HL-60 (cell line): ENCODE measurements at regions not wholly inside any gene's neighbourhood (a gene's known extent, or its start where the extent isn't known, plus 50 kb on each side); places are given as distances from the start of the nearest gene placed in this dataset.

Experiments used
- DNase-seq, 2 experiments: peaks; one replicate each; pipeline ENCODE4 v3.0.0-alpha.2; 2010 to 2020; ENCODE audit warnings: low read depth in 1 of 2, low spot score in 1 of 2
- H3K27ac ChIP-seq: fragments of 250-450 bp; sonication (Bioruptor Pico); replicated peaks from 2 replicates; pipeline ENCODE4 v1.5.1; 2020; ENCODE audit warnings: mild to moderate bottlenecking, moderate library complexity
- H3K27me3 ChIP-seq: fragments of 250-450 bp; sonication (Bioruptor Pico); 2 replicates; pipeline ENCODE4 v1.5.1; 2021; ENCODE audit warnings: mild to moderate bottlenecking, moderate library complexity; ENCODE audit not compliant: insufficient read depth, poor library complexity, severe bottlenecking
- H3K4me3 ChIP-seq: replicated peaks from 2 replicates; pipeline ENCODE4 v1.5.1; 2011; ENCODE audit warnings: mild to moderate bottlenecking, control low read depth, low read length; ENCODE audit not compliant: insufficient read depth
- GABPA ChIP-seq: IDR thresholded peaks from 2 replicates; pipeline ENCODE4 v1.6.1; 2012; ENCODE audit warnings: low read depth
- POLR2AphosphoS5 ChIP-seq: IDR thresholded peaks from 2 replicates; pipeline ENCODE4 v1.6.1; 2012; ENCODE audit warnings: low read depth
- REST ChIP-seq: IDR thresholded peaks from 2 replicates; pipeline ENCODE4 v1.6.1; 2012; ENCODE audit warnings: low read depth; ENCODE audit not compliant: insufficient replicate concordance
- SPI1 ChIP-seq: IDR thresholded peaks from 2 replicates; pipeline ENCODE4 v1.6.1; 2012; ENCODE audit warnings: low read depth, mild to moderate bottlenecking, borderline replicate concordance
- TF ChIP-seq, protein P1 (sequence below): IDR thresholded peaks from one replicate; pipeline ENCODE4 v1.5.1; 2011; ENCODE audit warnings: low read length, control low read depth, inconsistent platforms; ENCODE audit not compliant: insufficient read depth

- Histone ChIP-seq H3K4me3 (no peak overlapping the region), H3K27me3 (no peaks in the 10 kb centered on the region), H3K27ac (no peak overlapping the region)
- DNase-seq, result peak in 1 of 2 experiments; percentile 3
- TF ChIP-seq, protein P1, sequence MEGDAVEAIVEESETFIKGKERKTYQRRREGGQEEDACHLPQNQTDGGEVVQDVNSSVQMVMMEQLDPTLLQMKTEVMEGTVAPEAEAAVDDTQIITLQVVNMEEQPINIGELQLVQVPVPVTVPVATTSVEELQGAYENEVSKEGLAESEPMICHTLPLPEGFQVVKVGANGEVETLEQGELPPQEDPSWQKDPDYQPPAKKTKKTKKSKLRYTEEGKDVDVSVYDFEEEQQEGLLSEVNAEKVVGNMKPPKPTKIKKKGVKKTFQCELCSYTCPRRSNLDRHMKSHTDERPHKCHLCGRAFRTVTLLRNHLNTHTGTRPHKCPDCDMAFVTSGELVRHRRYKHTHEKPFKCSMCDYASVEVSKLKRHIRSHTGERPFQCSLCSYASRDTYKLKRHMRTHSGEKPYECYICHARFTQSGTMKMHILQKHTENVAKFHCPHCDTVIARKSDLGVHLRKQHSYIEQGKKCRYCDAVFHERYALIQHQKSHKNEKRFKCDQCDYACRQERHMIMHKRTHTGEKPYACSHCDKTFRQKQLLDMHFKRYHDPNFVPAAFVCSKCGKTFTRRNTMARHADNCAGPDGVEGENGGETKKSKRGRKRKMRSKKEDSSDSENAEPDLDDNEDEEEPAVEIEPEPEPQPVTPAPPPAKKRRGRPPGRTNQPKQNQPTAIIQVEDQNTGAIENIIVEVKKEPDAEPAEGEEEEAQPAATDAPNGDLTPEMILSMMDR, result no peak
- no peak for TF ChIP-seq POLR2AphosphoS5
- no peak for TF ChIP-seq SPI1
- no peak for TF ChIP-seq GABPA
- no peak for TF ChIP-seq REST
Observed at GRCh38 chr4:23368081-23368697, 521.7 kb downstream of the PPARGC1A start.

DNA sequence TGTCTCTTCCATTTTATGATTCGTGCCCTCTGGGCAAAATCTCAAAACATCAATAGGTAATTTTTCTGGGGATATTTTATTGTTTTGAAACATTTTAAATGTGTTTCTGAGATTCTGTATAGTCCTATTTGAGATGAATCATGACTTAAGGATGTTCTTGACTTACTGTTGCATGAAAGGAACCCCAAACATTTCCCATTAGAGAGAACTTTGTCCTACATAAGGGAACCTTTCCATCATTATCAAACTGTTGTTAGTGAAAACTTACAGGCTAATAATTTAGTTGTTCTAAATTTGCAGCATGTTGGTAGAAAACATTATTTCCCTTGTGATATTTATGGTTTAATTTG, 523.3 kb downstream of the PPARGC1A start:
- no peak overlapping the region for H3K4me3 ChIP-seq
- no peaks in the 10 kb centered on the region for H3K27me3 ChIP-seq
- TF ChIP-seq SPI1 (no peak), GABPA (no peak), POLR2AphosphoS5 (no peak), REST (no peak)
- TF ChIP-seq, protein P1, result no peak
- no peak overlapping the region for H3K27ac ChIP-seq
- no peak for DNase-seq

GRCh38 chr4:23365871-23366556, 523.8 kb downstream of the PPARGC1A start:
- Histone ChIP-seq H3K27me3 (no peaks in the 10 kb centered on the region), H3K4me3 (no peak overlapping the region), H3K27ac (no peak overlapping the region)
- TF ChIP-seq SPI1, result no peak
- TF ChIP-seq, protein P1, result no peak
- TF ChIP-seq GABPA, result no peak
- no peak for TF ChIP-seq POLR2AphosphoS5
- TF ChIP-seq REST, result no peak
- no peak for DNase-seq
